GM18868 (cell line): ENCODE measurements at regions not wholly inside any gene's neighbourhood (a gene's known extent, or its start where the extent isn't known, plus 50 kb on each side); places are given as distances from the start of the nearest gene placed in this dataset.
"Not testable (repeated sequence)": the region's sequence is repeated elsewhere in the genome, so short reads cannot be mapped to it uniquely, and the experiment has no call there.

Experiments used
- ATAC-seq: cut with Tn5 transposase; IDR thresholded peaks from one replicate; pipeline ENCODE4 v1.9.1; 2021; ENCODE audit warnings: mild to moderate bottlenecking, moderate library complexity; ENCODE audit not compliant: unreplicated experiment

- ATAC-seq, result not testable (repeated sequence)
Measured at GRCh38 chr16:88263681-88264287, 119.0 kb upstream of the ZNF469 start.

GRCh38 chr16:88264641-88265285 lies 118.0 kb upstream of the ZNF469 start:
- peak; percentile 68 for ATAC-seq

- ATAC-seq, result peak; percentile 28
Measured at GRCh38 chr16:88265286-88265938, 117.3 kb upstream of the ZNF469 start.

GRCh38 chr16:88266036-88266435 lies 116.7 kb upstream of the ZNF469 start:
- ATAC-seq, result not testable (repeated sequence)

GRCh38 chr16:88266935-88267551 lies 115.7 kb upstream of the ZNF469 start:
- not testable (repeated sequence) for ATAC-seq

- not testable (repeated sequence) for ATAC-seq
Measured at GRCh38 chr16:88268186-88268970, 114.4 kb upstream of the ZNF469 start.

- ATAC-seq, result not testable (repeated sequence)
Measured at GRCh38 chr16:88270171-88270790, 112.5 kb upstream of the ZNF469 start.

- not testable (repeated sequence) for ATAC-seq
Measured at GRCh38 chr16:88271296-88271695, 111.5 kb upstream of the ZNF469 start.

GRCh38 chr16:88271776-88272175 lies 111.0 kb upstream of the ZNF469 start:
- ATAC-seq, result not testable (repeated sequence)

GRCh38 chr16:88272437-88272836 lies 110.3 kb upstream of the ZNF469 start:
- ATAC-seq, result not testable (repeated sequence)

GRCh38 chr16:88274126-88274750 lies 108.5 kb upstream of the ZNF469 start:
- not testable (repeated sequence) for ATAC-seq

GRCh38 chr16:88274847-88275246 lies 107.9 kb upstream of the ZNF469 start:
- ATAC-seq, result no peak

GRCh38 chr16:88275336-88276122 lies 107.2 kb upstream of the ZNF469 start:
- not testable (repeated sequence) for ATAC-seq

- ATAC-seq, result not testable (repeated sequence)
Measured at GRCh38 chr16:88276123-88276588, 106.6 kb upstream of the ZNF469 start.

GRCh38 chr16:88276591-88276990 lies 106.2 kb upstream of the ZNF469 start:
- ATAC-seq, result no peak

- no peak for ATAC-seq
Measured at GRCh38 chr16:88279998-88280397, 102.8 kb upstream of the ZNF469 start.

- ATAC-seq, result no peak
Measured at GRCh38 chr16:88281858-88282563, 100.7 kb upstream of the ZNF469 start.
